ENCODE measurements at regions not wholly inside any gene's neighbourhood (a gene's known extent, or its start where the extent isn't known, plus 50 kb on each side); places are given as distances from the start of the nearest gene placed in this dataset.
A peak's percentile ranks its signal among the peaks of the same experiment; 100 is the strongest.
"Not testable (repeated sequence)": the region's sequence is repeated elsewhere in the genome, so short reads cannot be mapped to it uniquely, and the experiment has no call there.

DNA sequence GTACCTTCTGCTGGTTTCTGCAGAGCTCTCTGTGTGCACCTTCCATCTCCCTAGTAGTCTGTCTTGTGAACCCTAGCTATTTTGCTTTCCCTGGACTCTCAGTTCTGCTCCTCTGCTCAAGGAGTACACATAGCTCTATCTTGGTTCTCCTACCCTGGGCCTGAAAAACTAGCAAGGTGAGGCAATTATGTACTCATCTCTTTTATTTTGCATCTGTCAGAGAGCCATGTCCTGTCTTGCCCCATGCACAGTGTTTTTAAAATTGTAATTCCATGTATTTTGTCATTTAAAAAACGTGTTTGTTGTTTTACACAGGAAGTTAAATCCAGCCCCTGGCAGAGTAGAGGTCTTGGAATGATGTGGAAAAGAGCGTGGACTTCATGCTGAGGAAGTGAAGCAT lies 684.9 kb upstream of the CPEB2 start:
- DNase-seq (ENCODE audit: low read depth): no peak

GRCh38 chr4:14318671-14319070 lies 683.6 kb upstream of the CPEB2 start:
- DNase-seq (ENCODE audit: low read depth): no peak

- no peak for DNase-seq (ENCODE audit: low read depth)
Measured at GRCh38 chr4:14321723-14322122, 680.6 kb upstream of the CPEB2 start.

DNA sequence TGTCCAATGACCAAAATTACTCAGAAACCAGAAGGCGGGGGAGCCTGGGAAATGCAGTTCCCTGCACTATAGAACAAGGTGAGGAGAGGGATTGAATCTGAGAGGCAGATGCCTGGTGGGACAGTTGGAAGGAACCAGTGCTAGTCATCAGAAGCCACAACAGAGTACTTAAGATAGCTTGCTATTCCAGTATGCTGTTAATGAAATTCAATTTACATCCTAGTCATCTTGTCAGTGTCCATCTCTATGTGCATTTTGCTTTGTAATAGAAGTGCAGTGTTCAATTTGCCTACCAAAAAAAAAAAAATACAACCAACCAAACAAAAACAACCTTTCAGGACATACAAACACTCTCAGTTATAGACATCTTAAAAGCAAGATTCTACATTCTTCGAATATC lies 679.1 kb upstream of the CPEB2 start:
- DNase-seq (ENCODE audit: low read depth): no peak

DNA sequence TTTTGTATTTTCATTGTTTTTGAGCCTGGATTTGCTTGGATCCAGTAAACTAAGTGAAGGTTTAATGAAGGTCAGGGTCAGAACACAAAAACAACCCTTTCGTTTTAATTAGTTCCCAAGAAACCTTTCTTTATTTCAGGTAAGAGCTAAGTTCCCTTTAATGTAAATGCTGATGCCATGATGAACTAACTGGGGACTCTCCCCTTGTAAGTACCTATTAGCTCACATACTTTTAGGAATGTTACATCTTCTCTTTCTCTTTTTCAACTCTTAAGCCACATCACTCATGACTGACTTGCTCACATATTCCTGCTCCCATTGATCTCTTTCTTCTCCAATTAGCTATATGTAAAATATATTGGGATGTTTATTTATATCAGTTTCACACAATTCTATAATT lies 673.1 kb upstream of the CPEB2 start:
- no peak for DNase-seq (ENCODE audit: low read depth)

DNA sequence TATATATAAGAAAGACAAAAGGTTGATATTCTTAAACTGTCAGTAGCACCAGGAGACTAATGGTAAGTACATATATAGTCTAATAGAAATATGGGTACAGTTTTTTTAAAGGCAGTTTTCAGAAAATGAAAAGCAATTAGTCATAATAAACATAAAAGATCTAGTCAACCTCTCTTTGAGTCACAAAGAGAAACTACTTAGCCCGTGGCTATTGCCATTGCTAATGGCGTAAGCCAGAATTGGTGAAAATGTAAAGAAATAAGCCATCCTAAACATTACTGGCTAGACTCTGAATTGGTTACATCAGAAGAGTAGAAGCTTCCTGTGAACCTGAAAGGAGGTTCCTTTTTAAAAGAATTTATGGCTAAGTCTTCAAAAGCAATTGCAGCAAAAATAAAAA lies 668.7 kb upstream of the CPEB2 start:
- DNase-seq (ENCODE audit: low read depth): no peak

DNA sequence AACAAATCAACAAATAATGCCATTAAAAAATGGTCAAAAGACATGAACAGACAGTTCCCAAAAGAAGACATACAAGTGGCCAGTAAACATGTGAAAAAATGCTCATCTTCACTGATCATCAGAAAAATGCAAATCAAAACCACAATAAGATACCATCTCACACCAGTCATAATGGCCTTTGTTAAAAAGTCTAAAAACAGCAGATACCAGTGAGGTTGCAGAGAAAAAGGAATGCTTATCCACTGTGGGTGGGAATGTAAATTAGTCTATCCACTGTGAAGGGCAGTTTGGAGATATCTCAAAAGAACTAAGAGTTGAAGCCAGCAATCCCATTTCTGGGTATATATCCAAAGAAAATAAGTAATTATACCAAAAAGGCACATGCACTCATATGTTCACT lies 668.1 kb upstream of the CPEB2 start:
- DNase-seq (ENCODE audit: low read depth): peak; percentile 27

DNA sequence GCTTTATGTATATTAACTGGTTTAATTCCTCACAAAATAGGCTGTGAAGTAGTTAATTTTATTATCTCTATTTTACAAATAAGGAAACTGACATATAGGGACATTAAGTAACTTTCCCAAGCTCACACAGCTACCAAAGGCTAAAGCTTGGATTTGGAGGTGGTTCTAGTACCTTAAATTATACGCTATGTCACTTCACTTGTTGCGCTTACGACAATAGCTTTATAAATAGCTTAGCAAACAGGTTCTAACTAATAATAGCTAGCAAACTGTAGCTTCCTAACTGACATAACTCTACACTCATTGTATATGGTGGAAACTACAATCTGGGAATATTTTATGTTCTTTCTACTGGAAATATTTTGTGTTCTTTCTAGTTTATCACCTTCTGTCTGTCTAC lies 666.4 kb upstream of the CPEB2 start:
- DNase-seq (ENCODE audit: low read depth): no peak

GRCh38 chr4:14336656-14337055 lies 665.6 kb upstream of the CPEB2 start:
- DNase-seq (ENCODE audit: low read depth): no peak

DNA sequence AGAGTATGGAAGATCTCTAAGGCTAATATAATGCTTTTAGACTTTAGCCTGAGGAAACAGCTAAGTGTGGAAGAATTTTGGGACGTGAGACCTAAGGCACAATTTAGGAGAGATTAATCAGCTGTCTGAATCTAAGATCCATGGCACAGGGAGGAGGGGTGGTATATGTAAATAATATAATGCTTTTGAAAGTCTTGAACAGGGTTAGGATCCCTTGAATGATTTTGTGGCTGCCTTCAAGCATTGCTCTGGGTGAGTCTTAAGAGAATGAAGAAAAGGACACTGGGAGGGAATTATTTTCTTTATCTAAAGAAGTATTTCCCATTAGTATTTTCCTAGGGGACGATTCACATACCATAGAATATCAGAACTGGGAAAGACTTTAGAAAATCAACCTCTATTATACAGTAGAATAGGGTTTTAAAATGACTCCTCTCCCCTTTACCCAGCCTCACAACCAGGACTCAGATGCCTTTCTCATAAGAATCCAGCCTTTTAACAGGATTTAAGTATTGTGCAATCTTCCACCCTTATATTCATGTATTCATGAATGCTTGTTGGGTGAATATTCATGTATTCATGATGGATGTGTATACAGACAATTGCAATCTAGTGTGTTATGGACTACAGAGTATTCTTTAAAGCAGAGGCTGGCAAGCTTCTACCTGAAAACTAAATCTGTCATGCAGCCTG lies 664.2 kb upstream of the CPEB2 start:
- DNase-seq (ENCODE audit: low read depth): no peak

- DNase-seq (ENCODE audit: low read depth): no peak
Measured at GRCh38 chr4:14338585-14339265, 663.6 kb upstream of the CPEB2 start.

GRCh38 chr4:14339715-14340114 lies 662.6 kb upstream of the CPEB2 start:
- no peak for DNase-seq (ENCODE audit: low read depth)

DNA sequence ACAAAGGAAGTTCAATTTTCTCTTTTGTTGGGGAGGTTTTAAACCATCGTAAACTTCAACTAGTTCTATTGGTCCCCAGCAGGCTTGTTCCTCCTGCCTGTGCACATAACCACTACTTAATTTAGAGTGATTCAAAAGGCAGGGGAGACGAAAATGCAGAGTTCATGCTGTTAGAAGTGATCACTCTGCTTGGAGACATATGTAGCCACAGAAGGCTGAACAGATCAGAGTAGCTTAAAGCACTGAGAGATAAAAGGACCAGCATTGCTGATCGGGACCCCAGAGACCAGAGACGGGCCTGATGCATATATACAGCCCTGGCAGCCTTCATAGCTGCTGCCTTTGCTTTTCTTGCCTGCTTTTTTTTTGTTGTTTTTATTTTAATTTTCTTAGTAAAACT lies 662.0 kb upstream of the CPEB2 start:
- DNase-seq (ENCODE audit: low read depth): no peak

GRCh38 chr4:14343961-14344360 lies 658.3 kb upstream of the CPEB2 start:
- no peak for DNase-seq (ENCODE audit: low read depth)

DNA sequence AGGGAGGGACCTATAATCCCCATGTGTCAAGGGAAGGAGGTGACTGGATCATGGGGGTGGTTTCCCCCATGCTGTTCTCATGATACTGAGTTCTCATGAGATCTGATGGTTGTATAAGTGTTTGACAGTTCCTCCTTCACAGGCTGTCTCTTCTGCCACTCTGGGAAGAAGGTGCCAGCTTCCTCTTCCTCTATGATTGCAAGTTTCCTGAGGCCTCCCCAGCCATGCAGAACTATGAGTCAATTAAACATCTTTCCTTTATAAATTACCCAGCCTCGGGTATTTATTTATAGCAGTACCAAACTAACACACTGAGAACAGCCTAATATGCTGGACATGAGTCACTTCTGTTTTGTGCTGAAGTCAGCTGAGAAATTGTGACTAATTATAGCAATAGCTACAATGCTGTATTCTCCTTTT lies 656.9 kb upstream of the CPEB2 start:
- DNase-seq (ENCODE audit: low read depth): peak; percentile 35

DNA sequence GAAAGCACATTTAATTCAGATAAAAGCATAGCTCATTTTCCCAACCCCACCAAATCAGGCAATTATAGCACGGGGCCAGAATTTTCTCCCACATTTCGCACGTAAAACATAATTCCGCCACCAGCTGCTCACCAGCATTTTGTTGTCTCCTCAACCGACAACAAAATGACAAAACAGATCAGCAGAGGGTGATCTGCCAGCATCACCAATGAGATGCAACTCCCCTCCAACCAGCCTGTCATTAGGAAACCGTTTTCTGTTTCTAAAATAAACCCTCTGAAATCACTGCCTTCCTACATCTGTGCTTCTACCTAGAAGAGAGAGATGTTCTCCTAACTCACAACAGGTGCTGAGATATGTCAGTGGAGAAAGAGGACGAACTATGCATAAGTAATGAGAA lies 654.8 kb upstream of the CPEB2 start:
- no peak for DNase-seq (ENCODE audit: low read depth)

- DNase-seq (ENCODE audit: low read depth): no peak
Measured at GRCh38 chr4:14348506-14348905, 653.8 kb upstream of the CPEB2 start.

GRCh38 chr4:14358544-14359160 lies 643.6 kb upstream of the CPEB2 start:
- not testable (repeated sequence) for DNase-seq (ENCODE audit: low read depth)

DNA sequence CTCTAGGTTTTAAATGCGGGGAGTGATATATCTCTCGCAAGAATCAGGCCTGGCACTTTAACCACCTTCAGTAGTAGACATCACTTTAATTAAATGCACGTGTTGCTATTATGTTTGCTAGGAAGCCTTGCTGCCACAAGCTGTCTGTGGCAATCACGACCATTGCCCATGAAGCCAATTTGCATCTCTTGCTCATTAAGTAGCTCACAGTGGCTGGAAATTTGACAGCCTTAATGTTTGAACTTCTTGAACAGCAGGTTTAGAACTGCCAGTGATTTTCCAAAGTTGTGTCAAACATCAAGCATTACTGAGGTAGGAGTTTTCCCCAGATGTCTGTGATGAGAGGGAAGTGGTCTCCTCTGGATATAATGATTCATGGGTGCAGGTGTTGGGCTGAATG lies 642.3 kb upstream of the CPEB2 start:
- no peak for DNase-seq (ENCODE audit: low read depth)

DNA sequence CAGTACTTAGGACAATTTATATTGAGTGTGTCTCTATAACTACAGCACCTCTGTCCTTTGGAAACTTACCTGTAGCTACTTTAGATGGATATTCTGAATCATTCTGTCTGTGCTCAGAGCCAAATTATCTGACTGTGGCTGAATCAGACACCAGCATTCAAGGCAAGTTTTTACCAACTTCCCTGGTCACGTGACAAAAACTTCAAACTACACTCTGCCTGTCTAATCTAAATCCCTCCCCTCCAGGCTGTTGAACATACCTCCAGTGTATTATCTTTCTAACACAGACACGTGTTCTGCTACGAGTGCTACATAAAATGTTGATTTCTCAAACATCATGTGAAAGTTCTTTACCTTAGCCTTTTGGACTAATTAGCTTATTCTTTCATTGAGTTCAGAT lies 641.2 kb upstream of the CPEB2 start:
- DNase-seq (ENCODE audit: low read depth): no peak

GRCh38 chr4:14362385-14362784 lies 639.9 kb upstream of the CPEB2 start:
- DNase-seq (ENCODE audit: low read depth): no peak

GRCh38 chr4:14364953-14365536 lies 637.2 kb upstream of the CPEB2 start:
- no peak for DNase-seq (ENCODE audit: low read depth)

DNA sequence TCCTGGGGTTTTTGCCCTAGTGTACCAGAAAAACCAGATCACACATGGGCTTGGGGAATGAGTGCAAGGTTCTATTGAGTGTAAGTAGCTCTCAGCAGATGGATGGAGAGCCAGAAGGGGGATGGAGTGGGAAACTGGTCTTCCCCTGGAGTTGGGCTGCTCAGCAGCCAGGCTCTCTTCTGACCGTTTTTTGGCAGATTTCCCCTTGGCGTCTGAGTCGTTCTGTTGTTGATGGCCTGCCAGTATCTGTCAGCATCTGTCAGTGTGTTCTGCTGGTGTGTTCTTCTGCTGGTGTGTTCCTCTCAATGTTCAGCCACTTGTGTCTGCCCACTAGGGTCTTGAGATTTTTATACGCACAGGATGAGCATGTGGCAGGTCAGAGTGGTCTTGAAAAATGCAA lies 633.9 kb upstream of the CPEB2 start:
- no peak for DNase-seq (ENCODE audit: low read depth)

All from GM04503 (cell line).